Sciatic nerve (tissue), 2 donors: ENCODE measurements at regions not wholly inside any gene's neighbourhood (a gene's known extent, or its start where the extent isn't known, plus 50 kb on each side); places are given as distances from the start of the nearest gene placed in this dataset.
"Not testable (repeated sequence)": the region's sequence is repeated elsewhere in the genome, so short reads cannot be mapped to it uniquely, and the experiment has no call there.

Experiments
- ATAC-seq: fragments of 200-7000 bp; cut with Tn5 transposase; one replicate; pipeline ENCODE4 v1.9.1; 2020; ENCODE audit warnings: mild to moderate bottlenecking, moderate library complexity
- DNase-seq: peaks from one replicate; pipeline ENCODE4 v3.0.0-alpha.2; 2020; ENCODE audit warnings: low spot score
- intact Hi-C: fragments of 100-400 bp; cut with DNase I; formaldehyde crosslinking; loops from one replicate; pipeline ENCODE4 v1.14.2; 2022
- donor health status: DM: no; HTN: no; CAD: no.
- donor health status: DM: no; HTN: no; CAD: no.

DNA sequence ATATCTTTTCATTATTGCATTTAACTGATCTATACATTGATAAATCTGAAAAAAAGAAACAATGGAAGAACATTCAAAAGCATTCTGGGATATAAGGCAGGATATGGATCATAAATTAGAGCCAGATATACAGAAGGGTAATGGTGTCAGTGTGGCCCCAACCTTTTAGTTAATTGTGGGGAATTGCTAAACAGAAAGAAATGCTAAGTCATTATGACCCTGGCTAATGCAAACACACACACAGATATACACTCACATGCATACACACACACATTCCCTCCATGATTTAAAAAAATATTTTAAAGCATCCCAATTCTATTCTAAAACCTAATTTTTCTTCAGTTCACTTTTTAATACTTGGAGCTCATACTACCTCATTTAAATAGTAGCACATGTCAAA, 404.5 kb downstream of the BCAT1 start:
- ATAC-seq = no peak
- no peak for DNase-seq
- intact Hi-C loops = no loop called here

GRCh38 chr12:24541193-24541871, 407.6 kb downstream of the BCAT1 start:
- ATAC-seq (no peak), DNase-seq (no peak)
- intact Hi-C loops = no loop called here

- no peak for ATAC-seq
- intact Hi-C loops = no loop called here
- DNase-seq = no peak
These were observed 409.3 kb downstream of the BCAT1 start for GRCh38 chr12:24539646-24540045.

- ATAC-seq (no peak), DNase-seq (no peak)
- intact Hi-C loops = no loop called here
These were observed 411.6 kb downstream of the BCAT1 start for GRCh38 chr12:24537083-24537860.

- ATAC-seq (no peak), DNase-seq (no peak)
- intact Hi-C loops = no loop called here
These were observed 413.4 kb downstream of the BCAT1 start for GRCh38 chr12:24535334-24536069.

GRCh38 chr12:24534622-24535021, 414.3 kb downstream of the BCAT1 start:
- no peak for DNase-seq
- peak; percentile 38 for ATAC-seq
- intact Hi-C loops = no loop called here

DNA sequence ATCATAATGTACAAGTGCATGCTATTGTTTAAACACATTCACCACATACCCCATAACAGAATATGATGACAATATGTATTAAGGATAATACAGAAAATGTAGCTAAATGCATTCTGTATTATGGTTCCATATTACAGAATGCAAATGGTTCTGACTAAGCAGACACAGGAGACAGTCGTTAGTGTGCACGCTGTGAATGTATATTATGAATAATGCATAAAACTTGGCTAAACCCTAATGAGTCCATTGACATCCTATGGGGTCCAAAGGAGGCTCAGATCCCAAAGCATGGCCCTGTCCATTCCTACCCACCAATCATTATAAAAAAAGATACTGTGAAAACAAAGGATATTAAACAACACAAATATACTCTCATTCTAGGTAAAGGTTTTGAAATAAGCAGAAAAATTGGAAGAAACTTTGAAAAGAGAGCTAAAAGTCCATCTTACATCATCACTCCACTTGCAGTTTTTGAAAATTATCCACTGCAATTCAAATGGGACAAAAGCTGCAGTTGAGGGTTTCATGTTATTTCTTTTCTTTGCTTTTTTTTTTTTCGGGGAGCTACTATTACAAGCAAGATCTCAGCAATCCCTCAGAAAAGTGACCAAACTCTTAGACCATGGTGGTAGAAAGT, 415.1 kb downstream of the BCAT1 start:
- DNase-seq = no peak
- intact Hi-C loops = no loop called here
- no peak for ATAC-seq

- intact Hi-C loops = no loop called here
- DNase-seq = no peak
- ATAC-seq = no peak
These were observed 418.2 kb downstream of the BCAT1 start for GRCh38 chr12:24530689-24531088.

DNA sequence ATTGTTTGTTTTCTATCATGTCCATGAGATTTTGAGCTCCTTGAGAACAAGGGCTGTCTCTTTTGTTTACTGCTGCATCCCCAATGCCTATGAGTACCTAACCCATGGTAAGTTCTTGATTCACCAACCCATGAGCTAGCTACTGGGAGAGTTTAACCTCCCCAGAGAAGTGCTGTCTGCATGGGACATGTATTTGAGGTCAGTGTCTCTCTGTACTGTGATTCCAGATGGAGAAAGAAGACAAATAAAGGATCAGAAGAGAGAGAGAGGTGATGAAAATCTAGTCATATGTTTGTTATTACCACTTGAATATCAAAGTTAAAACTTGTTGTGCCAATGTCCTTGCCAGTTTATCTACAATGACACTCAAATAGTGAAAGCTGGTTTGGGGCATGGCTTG, 421.8 kb downstream of the BCAT1 start:
- DNase-seq = no peak
- ATAC-seq = no peak
- intact Hi-C loops = no loop called here

GRCh38 chr12:24522736-24523135, 426.2 kb downstream of the BCAT1 start:
- ATAC-seq = no peak
- intact Hi-C loops = no loop called here
- DNase-seq = no peak

DNA sequence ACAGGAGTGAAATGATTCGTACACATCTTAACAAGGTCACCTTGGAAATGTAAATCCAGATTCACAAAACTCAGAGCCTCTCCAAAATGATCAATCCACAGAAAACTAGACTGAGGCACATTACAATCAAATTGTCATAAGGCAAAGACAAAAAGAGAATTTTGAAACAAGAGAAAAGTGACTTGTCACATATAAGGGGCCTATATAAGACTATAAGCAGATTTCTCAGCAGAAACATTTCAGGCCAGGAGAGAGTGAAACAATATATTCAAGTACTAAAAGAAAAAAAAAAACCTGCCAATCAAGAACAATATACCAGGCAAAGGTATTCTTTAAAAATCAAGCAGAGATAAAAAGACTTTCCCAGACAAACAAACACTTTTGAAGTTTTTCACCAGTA, 429.1 kb downstream of the BCAT1 start:
- ATAC-seq (no peak), DNase-seq (no peak)
- intact Hi-C loops = no loop called here

DNA sequence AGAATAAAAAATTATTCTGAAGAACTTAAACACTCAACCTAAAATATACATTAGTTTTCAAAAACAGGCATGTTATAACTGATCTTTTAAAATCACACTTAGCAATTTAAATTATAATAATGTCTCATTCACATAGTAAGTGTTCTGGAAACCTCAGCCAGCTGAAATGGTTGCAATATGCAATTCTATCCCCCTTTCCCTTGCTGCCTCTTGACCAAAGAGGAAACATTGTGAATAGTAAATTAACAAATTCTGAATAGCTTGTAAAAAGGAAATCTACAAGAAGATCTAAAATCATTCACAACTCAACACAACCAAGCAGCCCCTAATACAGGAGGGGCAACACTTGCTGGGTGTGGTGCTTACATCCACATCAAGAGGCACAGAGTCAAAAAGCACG, 431.9 kb downstream of the BCAT1 start:
- intact Hi-C loops = no loop called here
- ATAC-seq = no peak
- no peak for DNase-seq

- ATAC-seq = no peak
- intact Hi-C loops = no loop called here
- no peak for DNase-seq
These were observed 438.2 kb downstream of the BCAT1 start for GRCh38 chr12:24510581-24511125.

GRCh38 chr12:24507827-24508226, 441.1 kb downstream of the BCAT1 start:
- no peak for ATAC-seq
- intact Hi-C loops = no loop called here

DNA sequence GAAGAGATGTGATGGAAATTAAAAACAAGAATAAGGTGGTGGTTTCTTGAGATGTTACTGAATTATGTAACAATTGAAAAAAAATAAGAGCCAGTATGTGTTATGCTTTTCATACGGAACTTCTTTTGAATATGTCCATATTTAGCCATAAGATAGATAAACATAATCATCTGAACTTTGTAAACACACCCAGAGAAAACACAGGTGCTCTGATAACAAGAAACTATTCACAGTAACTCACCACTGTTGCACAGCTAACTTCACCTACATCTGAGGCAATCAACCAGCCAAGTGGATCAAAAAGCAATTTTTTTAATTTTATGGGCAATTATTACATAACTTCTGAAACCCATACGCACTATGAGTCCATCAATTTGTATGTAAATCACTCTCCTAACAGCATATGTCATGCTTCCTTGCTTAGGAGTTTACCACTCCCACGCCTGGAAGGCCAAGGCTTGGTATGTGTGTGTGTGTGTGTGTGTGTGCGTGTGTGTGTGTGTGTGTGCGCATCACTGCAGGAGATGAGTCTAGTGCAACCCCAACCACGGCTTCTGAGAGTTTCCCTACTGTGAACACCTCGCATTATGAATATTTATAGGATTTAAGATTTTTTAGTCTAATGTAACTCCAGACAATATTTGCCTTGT, 443.4 kb downstream of the BCAT1 start:
- no peak for ATAC-seq
- no peak for DNase-seq
- intact Hi-C loops = no loop called here

More at GRCh38 chr12:24507827-24508226, 441.1 kb downstream of the BCAT1 start:
- DNase-seq = no peak

DNA sequence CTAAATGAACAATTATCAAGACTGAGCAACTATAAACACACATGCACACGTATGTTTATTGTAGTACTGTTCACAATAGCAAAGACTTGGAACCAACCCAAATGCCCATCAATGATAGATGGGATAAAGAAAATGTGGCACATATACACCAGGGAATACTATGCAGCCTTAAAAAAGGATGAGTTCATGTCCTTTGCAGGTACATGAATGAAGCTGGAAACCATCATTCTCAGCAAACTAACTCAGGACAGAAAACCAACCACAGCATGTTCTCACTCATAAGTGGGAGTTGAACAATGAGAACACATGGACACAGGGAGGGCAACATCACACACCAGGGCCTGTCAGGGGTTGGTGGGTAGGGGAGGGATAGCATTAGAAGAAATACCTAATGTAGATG, 445.4 kb downstream of the BCAT1 start:
- intact Hi-C loops, DNase-seq, ATAC-seq: not testable (repeated sequence)

- DNase-seq (no peak), ATAC-seq (no peak)
- intact Hi-C loops = no loop called here
These were observed 448.1 kb downstream of the BCAT1 start for GRCh38 chr12:24500831-24501230.

- ATAC-seq (no peak), DNase-seq (no peak)
- intact Hi-C loops = no loop called here
These were observed 448.5 kb downstream of the BCAT1 start for GRCh38 chr12:24500421-24500820.
